ENCODE measurements at regions not wholly inside any gene's neighbourhood (a gene's known extent, or its start where the extent isn't known, plus 50 kb on each side); places are given as distances from the start of the nearest gene placed in this dataset.

- no peak for TF ChIP-seq REST (IDR thresholded peaks at IDR 0.05)
- TF ChIP-seq EP300 (IDR thresholded peaks at IDR 0.05), result no peak
- TF ChIP-seq CTCF (IDR thresholded peaks at IDR 0.05), result no peak
- TF ChIP-seq ESRRA (IDR thresholded peaks at IDR 0.05; ENCODE audit: borderline replicate concordance, low read length), result no peak
- no peak for TF ChIP-seq POLR2A (IDR thresholded peaks at IDR 0.05; ENCODE audit: low read length)
- no peak for TF ChIP-seq RARB (CRISPR knock-in tag; IDR thresholded peaks at IDR 0.05)
- TF ChIP-seq JUNB (IDR thresholded peaks at IDR 0.05), result no peak
- TF ChIP-seq EHMT2 (IDR thresholded peaks at IDR 0.05; ENCODE audit: low read depth), result no peak
- no peak for TF ChIP-seq HEYL (CRISPR knock-in tag; IDR thresholded peaks at IDR 0.05)
Observed at GRCh38 chr9:115423646-115424045, 305.7 kb upstream of the TNC start.
